Panc1 (cell line): ENCODE measurements at regions not wholly inside any gene's neighbourhood (a gene's known extent, or its start where the extent isn't known, plus 50 kb on each side); places are given as distances from the start of the nearest gene placed in this dataset.

Experiments used
- ATAC-seq: fragments of 200-7000 bp; cut with Tn5 transposase; 2 replicates; pipeline ENCODE4 v1.9.1; 2020; ENCODE audit warnings: mild to moderate bottlenecking, moderate library complexity
- BruUV-seq: library from RNA; stranded (reverse); fragments of 400-500 nt; replicated peaks from 2 replicates; lab custom pipeline; 2021; lab: Mats Ljungman, UMichigan
- CTCF ChIA-PET: fragments of 300-600 bp; sonication (Branson Sonifier 250); formaldehyde crosslinking; loops from one replicate; lab custom pipeline; 2022; ENCODE audit warnings: antibody characterized with exemption; lab: Charles Lee
- POLR2A ChIA-PET: fragments of 300-600 bp; sonication (Branson Sonifier 250); formaldehyde crosslinking; loops from one replicate; lab custom pipeline; 2022; ENCODE audit warnings: antibody characterized with exemption; lab: Charles Lee
- DNase-seq: peaks from one replicate; pipeline ENCODE4 v3.0.0-alpha.2; 2010; ENCODE audit warnings: low read depth, low spot score
- H3K27ac ChIP-seq: 2 replicates; pipeline ENCODE4 v1.5.1; 2011; ENCODE audit warnings: mild to moderate bottlenecking, low read length, inconsistent platforms
- H3K27me3 ChIP-seq: fragments of 200-500 bp; sonication (Bioruptor generic); 2 replicates; pipeline ENCODE4 v1.6.0; 2014; ENCODE audit warnings: low read length, inconsistent platforms; ENCODE audit not compliant: control insufficient read depth, insufficient read depth
- H3K36me3 ChIP-seq: fragments of 200-500 bp; sonication (Bioruptor generic); 2 replicates; pipeline ENCODE4 v1.5.1; 2014; ENCODE audit warnings: inconsistent platforms, mild to moderate bottlenecking, low read length, moderate library complexity; ENCODE audit not compliant: control insufficient read depth, insufficient read depth
- H3K4me1 ChIP-seq: 2 replicates; pipeline ENCODE4 v1.5.1; 2011; ENCODE audit warnings: inconsistent platforms, mild to moderate bottlenecking, low read length, moderate library complexity; ENCODE audit not compliant: control insufficient read depth, insufficient read depth
- H3K4me3 ChIP-seq, 2 experiments: 2 replicates each; pipeline ENCODE4 v1.5.1; 2011 to 2012; ENCODE audit warnings: low read depth in 2 of 2, low read length in 2 of 2, mild to moderate bottlenecking in 2 of 2, inconsistent platforms in 1 of 2, moderate library complexity in 1 of 2
- H3K9me3 ChIP-seq: fragments of 200-500 bp; sonication (Bioruptor generic); 2 replicates; pipeline ENCODE4 v1.5.1; 2014; ENCODE audit warnings: low read depth, mild to moderate bottlenecking, inconsistent platforms, low read length, moderate library complexity; ENCODE audit not compliant: control insufficient read depth, insufficient read depth
- CTCF ChIP-seq: fragments of 450-650 bp; IDR thresholded peaks from 2 replicates; pipeline ENCODE4 v1.5.1; 2017; ENCODE audit warnings: mild to moderate bottlenecking
- POLR2AphosphoS5 ChIP-seq: IDR thresholded peaks from 2 replicates; pipeline ENCODE4 v1.6.1; 2012; ENCODE audit warnings: mild to moderate bottlenecking, low read depth, low read length, moderate library complexity
- REST ChIP-seq, 2 experiments: IDR thresholded peaks; 2 replicates each; pipeline ENCODE4 v1.6.1; 2011 to 2012; ENCODE audit warnings: low read depth in 2 of 2, control low read depth in 1 of 2, low read length in 1 of 2, mild to moderate bottlenecking in 1 of 2, moderate library complexity in 1 of 2; ENCODE audit not compliant: insufficient read depth in 1 of 2
- SIN3A ChIP-seq: IDR thresholded peaks from 2 replicates; pipeline ENCODE4 v1.6.1; 2012; ENCODE audit warnings: low read depth, mild to moderate bottlenecking, low read length, moderate library complexity, borderline replicate concordance; ENCODE audit not compliant: insufficient read depth
- TCF7L2 ChIP-seq: IDR thresholded peaks from 2 replicates; pipeline ENCODE4 v1.6.1; 2011; ENCODE audit warnings: mild to moderate bottlenecking, low read depth, low read length, inconsistent platforms
- in situ Hi-C: cut with HindIII; loops from 2 replicates; pipeline ENCODE4 v1.10.0; 2016; ENCODE audit warnings: low sequenced_read_pairs, low pct_unique_long_range_greater_than_20kb
- intact Hi-C: fragments of 100-400 bp; cut with micrococcal nuclease; formaldehyde crosslinking; loops from one replicate; pipeline ENCODE4 v1.10.0; 2022; ENCODE audit not compliant: unreplicated experiment

GRCh38 chr16:52855463-52855862 lies 197.2 kb downstream of the CHD9NB start:
- Histone ChIP-seq H3K4me3 (no peak overlapping the region), H3K9me3 (no peaks in the 10 kb centered on the region; the same call in 1 of the 2 replicates), H3K27me3 (no peaks in the 10 kb centered on the region), H3K4me1 (no peaks in the 10 kb centered on the region), H3K27ac (no peak overlapping the region), H3K36me3 (no peaks in the 10 kb centered on the region)
- POLR2A ChIA-PET: no interaction called here
- TF ChIP-seq TCF7L2: no peak
- TF ChIP-seq POLR2AphosphoS5: no peak
- no peak for TF ChIP-seq CTCF
- no peak for TF ChIP-seq REST (IDR thresholded peaks at IDR 0.05; ENCODE audit: insufficient read depth in 1 of 2, low read depth in 2 of 2, low read length in 1 of 2)
- no peak for TF ChIP-seq SIN3A
- intact Hi-C loops: no loop called here
- in situ Hi-C loops: no loop called here
- no TSS peak for BruUV-seq
- no peak for ATAC-seq
- CTCF ChIA-PET: no interaction called here
- DNase-seq: no peak

- BruUV-seq: no TSS peak
- intact Hi-C loops: no loop called here
- CTCF ChIA-PET: no interaction called here
Measured at GRCh38 chr16:52852978-52853377, 199.7 kb downstream of the CHD9NB start.

More at GRCh38 chr16:52852978-52853377, 199.7 kb downstream of the CHD9NB start:
- Histone ChIP-seq H3K4me3 (no peak overlapping the region), H3K27me3 (no peaks in the 10 kb centered on the region), H3K4me1 (no peaks in the 10 kb centered on the region), H3K36me3 (no peaks in the 10 kb centered on the region), H3K27ac (no peak overlapping the region), H3K9me3 (no peaks in the 10 kb centered on the region; the same call in 1 of the 2 replicates)
- no peak for DNase-seq
- POLR2A ChIA-PET: no interaction called here
- in situ Hi-C loops: no loop called here
- TF ChIP-seq REST (IDR thresholded peaks at IDR 0.05; ENCODE audit: insufficient read depth in 1 of 2, low read depth in 2 of 2, low read length in 1 of 2): no peak
- no peak for TF ChIP-seq POLR2AphosphoS5
- no peak for TF ChIP-seq CTCF
- TF ChIP-seq TCF7L2: no peak
- no peak for TF ChIP-seq SIN3A
- ATAC-seq: no peak
